ENCODE measurements at regions not wholly inside any gene's neighbourhood (a gene's known extent, or its start where the extent isn't known, plus 50 kb on each side); places are given as distances from the start of the nearest gene placed in this dataset.

DNA sequence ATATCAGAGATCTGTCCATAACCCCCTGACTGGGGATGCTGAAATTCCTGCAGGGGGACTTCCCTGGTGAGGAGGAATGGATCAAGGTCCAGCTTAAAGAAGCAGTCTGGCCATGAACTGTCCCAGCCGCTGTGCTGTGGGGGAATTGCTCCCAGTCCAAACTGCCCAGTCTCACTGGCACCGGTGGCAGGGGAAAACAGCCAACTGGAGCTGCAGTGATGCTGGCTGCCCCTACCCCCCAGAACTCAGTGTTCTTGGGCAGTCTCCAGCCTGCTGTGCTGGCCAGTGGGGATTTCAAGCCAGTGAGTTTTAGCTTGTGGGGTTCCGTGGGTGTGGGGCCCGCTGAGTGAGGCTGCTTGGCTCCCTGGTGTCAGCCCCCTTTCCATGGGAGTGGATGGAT, 306.5 kb upstream of the RPS23 start:
- TF ChIP-seq, protein P1, sequence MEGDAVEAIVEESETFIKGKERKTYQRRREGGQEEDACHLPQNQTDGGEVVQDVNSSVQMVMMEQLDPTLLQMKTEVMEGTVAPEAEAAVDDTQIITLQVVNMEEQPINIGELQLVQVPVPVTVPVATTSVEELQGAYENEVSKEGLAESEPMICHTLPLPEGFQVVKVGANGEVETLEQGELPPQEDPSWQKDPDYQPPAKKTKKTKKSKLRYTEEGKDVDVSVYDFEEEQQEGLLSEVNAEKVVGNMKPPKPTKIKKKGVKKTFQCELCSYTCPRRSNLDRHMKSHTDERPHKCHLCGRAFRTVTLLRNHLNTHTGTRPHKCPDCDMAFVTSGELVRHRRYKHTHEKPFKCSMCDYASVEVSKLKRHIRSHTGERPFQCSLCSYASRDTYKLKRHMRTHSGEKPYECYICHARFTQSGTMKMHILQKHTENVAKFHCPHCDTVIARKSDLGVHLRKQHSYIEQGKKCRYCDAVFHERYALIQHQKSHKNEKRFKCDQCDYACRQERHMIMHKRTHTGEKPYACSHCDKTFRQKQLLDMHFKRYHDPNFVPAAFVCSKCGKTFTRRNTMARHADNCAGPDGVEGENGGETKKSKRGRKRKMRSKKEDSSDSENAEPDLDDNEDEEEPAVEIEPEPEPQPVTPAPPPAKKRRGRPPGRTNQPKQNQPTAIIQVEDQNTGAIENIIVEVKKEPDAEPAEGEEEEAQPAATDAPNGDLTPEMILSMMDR (IDR thresholded peaks at IDR 0.05) = no peak
- TF ChIP-seq TCF7L2 (IDR thresholded peaks at IDR 0.05; ENCODE audit: low read depth, low read length) (no peak), POLR2AphosphoS5 (IDR thresholded peaks at IDR 0.05; ENCODE audit: low read depth, low read length) (no peak)
